Fibroblast of skin of back (primary cell): ENCODE measurements at regions not wholly inside any gene's neighbourhood (a gene's known extent, or its start where the extent isn't known, plus 50 kb on each side); places are given as distances from the start of the nearest gene placed in this dataset.
"Not testable (repeated sequence)": the region's sequence is repeated elsewhere in the genome, so short reads cannot be mapped to it uniquely, and the experiment has no call there.

Experiments used
- DNase-seq: peaks from one replicate; pipeline ENCODE4 v3.0.0-alpha.2; 2013

DNA sequence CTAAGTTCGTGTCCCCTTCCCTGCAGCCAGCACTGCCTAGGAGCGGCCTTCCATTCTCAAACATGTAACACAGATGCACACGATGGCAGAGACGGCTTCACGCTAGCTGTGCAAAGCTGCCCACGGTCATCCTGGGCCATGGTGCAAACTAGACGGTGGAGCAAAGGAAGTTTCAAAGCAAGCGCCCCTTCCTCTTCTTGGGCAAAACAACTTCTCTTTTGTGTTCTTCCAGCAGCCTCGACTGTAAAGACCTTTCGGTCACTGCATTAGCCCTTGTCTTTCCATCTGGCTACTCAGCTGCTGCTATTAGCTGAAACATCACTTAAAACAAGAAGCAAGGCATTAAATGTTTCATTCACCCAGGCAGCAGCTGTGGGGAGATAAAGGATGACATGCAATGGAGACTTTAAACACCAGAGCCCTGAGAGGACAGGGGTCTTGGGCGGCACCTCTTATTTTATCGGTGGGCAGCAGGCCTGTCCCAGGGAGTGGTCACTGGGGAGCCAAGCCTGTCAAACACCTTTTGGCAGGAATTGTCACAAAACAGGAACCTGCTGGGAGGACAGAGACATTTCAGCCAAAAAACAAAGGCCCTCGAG is 214.8 kb downstream of the KLF6 start:
- no peak for DNase-seq

- DNase-seq: no peak
Observed at GRCh38 chr10:3568983-3569382, 216.0 kb downstream of the KLF6 start.

- no peak for DNase-seq
Observed at GRCh38 chr10:3568392-3568791, 216.6 kb downstream of the KLF6 start.

DNA sequence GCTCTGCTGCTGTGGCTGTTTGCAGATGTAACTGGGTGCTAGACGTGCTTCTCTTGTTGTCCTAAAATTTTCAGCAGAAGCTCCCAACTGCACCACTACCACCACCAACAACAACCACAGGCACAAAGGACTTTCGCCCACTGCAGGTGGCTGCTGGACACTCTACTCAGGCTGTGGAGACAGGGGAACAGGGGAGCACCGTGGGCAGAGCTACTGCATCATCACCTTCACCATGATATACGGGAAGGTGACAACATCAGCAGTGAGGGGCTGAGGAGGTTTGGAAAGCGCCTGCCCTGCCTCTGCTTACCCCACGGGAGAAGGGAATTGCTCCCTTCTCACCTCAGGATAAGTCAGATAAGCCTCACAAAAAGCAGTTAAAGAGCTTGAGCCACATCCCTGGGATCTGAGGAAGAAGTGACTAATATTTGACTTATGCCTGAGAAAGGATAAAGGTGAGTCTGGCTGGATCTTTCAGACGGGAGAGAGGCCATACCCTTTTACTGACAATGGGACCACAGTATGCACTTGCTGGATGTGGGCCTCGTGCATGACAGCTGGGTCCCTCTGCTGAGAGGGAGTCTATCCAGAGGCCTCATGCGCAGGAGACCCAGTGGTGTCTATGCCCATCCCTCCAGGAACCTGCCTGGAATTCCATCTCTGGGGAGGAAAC is 217.6 kb downstream of the KLF6 start:
- DNase-seq: no peak

DNA sequence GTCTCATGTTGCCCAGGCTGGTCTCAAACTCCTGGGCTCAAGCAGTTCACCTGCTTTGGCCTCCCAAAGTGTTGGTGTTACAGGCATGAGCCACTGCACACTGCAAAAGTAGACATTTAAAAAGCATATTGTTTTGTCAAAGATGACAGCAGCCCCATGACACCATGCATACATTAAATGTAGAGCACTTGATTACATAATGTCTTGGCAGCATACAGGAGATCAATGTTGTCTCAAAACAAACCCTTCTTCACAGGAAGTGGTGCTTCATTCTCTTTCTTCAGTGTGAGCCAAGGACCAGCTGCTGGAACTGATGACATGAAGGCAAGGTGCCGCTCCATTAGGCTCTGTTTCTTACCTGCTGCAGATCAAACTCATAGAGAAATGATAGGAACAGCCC is 218.4 kb downstream of the KLF6 start:
- no peak for DNase-seq

- peak; percentile 27 for DNase-seq
Observed at GRCh38 chr10:3564346-3565002, 220.5 kb downstream of the KLF6 start.

- no peak for DNase-seq
Observed at GRCh38 chr10:3563298-3563697, 221.7 kb downstream of the KLF6 start.

GRCh38 chr10:3560628-3561027 is 224.4 kb downstream of the KLF6 start:
- DNase-seq: not testable (repeated sequence)

DNA sequence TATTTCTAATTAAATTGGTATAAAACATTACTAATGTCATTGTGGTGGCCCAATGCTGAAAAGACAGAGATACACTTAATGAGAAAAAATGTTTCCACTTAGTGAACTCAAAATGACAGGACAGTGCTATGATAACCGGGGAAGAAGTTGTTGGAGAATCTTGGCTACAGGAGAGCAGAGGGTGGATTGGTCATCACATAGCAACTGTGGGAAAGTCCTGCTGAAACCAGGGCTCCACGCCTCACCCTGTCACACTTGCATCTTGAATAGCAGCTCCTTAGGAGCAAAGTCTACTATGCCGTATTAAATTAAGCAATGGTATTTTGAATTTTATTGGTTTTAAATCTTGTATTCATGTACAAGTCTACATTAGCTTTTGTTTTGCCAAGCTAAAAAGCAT is 225.5 kb downstream of the KLF6 start:
- no peak for DNase-seq

DNA sequence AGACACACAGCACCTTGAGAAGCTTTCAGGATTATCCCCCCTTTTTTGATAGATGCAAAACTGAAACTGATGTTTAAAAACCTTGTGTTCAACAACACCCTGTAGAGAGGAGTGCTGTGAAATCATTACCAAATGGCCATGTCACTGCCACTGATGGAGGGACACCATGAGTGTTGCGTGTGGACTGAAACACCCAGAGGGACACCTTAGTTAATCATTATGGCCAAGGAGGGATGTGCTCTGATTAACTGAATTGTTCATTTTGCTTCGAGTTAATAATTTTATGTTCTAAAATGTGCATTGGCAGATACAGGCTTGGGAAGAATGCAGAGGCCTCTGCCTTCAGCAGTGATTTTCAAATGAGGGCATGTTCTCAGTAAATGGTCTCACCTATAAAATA is 226.0 kb downstream of the KLF6 start:
- DNase-seq: no peak

DNA sequence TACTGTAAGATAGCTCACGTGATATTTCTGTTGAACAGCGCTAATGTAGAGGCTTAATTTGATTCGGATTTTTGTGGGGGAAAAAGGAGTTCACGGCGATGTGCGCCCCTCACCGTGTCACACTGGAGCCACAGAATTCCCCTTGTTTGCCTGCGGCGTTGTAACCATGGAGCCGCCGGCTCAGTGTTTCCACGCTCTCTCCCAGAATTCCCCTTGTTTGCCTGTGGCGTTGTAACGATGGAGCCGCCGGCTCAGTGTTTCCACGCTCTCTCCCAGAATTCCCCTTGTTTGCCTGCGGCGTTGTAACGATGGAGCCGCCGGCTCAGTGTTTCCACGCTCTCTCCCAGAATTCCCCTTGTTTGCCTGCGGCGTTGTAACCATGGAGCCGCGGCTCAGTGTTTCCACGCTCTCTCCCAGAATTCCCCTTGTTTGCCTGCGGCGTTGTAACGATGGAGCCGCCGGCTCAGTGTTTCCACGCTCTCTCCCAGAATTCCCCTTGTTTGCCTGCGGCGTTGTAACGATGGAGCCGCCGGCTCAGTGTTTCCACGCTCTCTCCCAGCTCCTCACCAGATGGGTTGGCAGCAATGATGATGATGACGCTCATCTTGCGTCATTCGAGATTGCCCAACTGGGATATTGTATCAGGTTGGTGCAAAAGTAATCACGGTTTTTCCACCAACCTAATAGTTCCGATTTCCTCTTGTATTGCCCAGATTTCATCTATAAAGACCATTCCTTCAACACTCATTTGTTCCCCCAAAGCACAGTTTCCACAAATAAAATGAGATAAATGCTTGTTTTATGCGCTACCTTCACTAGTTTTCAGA is 228.6 kb downstream of the KLF6 start:
- not testable (repeated sequence) for DNase-seq

GRCh38 chr10:3554121-3554522 is 230.9 kb downstream of the KLF6 start:
- no peak for DNase-seq

DNA sequence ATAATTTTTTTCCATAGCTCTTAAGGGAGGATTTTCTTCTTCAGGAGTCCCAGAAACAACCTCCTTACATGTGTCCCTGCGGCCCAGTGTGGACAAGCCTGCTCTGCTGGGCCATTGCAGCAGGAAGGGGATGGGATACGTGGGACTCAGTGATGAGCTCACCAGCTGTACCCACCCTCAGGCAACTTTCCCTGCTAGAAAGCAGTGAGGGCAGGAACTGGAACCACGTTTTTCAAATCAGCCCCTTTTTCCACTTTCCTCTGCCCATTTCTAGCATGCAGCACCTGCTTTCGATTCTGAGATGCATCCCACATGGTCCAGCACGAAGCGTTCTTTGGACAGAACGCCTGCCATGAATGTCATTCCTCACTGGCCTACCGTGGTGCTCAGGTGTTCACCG is 232.7 kb downstream of the KLF6 start:
- no peak for DNase-seq

GRCh38 chr10:3551761-3552160 is 233.2 kb downstream of the KLF6 start:
- DNase-seq: no peak

GRCh38 chr10:3549118-3549517 is 235.9 kb downstream of the KLF6 start:
- no peak for DNase-seq

GRCh38 chr10:3548702-3549101 is 236.3 kb downstream of the KLF6 start:
- peak; percentile 39 for DNase-seq

DNA sequence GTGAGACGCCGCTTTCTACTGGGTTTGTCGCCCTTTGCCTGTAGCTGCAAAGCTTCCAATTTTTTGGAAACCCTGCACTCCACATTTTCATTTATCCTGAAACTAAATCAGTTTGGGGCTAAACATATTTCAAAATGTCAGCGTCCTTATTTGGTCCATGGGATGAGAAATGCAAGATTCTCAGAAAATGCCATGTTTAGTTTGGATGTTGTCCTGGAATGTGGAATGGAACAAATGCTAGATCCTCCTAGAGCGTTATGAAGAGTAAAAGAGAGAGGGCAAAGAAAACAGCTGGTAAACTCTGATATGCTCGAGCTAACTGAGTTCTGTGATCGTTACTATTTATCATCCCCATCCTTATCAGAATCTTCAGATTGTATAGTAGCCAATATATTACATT is 236.9 kb downstream of the KLF6 start:
- peak; percentile 71 for DNase-seq

DNA sequence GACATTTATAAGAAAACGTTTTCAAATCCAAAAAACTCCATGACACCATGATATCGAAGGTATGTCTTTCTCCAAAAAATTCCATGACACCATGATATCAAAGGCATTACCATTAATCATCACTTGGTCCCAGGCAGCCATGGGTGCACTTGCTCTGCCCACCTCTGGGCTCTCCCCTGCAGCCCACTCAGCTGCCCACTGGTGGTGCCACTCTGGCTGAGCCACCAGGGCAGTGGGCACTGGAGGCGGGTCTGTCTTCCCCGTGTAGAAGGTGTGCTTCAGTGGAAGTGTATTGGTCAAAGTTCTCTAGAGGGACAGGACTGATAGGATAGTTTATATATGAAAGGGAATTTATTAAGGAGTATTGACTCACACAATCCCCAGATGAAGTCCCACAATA is 240.4 kb downstream of the KLF6 start:
- DNase-seq: no peak

GRCh38 chr10:3542185-3542611 is 242.8 kb downstream of the KLF6 start:
- peak; percentile 92 for DNase-seq

GRCh38 chr10:3539696-3540383 is 245.2 kb downstream of the KLF6 start:
- no peak for DNase-seq

DNA sequence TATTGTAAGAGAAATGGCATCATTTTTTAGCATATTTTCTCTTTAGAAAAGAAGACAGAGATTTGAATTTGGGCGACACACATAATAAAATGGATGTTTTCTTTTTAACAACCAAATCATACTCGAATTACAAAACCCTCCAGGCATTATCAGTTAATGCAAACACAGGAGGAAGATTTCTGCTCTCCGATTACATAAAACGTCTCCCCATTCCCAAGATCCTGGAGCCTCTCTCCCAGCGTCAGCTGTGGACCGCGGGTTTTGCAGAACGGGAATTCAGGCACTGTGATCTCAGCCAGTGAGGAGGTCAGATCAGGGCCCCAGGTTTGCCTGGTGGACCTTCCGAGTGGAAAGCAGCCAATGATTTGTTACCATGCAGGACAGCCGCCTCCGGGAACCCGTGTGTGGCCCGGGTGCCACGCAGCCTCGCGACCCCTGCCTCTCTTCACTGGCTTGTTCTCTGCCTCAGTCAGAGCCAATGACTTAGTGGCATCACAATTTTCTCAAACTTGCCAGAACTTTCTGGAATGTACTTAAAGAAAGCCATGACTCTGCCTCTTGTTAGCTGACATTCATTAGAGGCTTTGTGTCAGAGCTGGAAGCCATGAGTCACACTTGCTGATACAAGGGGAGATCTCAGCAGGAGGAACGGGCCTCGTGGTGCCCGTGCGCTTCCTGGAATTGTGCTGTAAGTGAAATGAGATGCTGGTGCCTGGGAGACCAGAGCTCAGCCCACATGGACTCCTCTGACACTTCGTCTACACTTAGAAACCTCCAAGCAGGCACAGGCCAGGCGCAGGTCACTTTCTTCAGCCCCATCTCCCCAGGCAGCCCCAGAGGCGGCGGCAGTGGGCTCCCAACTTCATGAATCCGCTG is 246.1 kb downstream of the KLF6 start:
- DNase-seq: peak; percentile 98

DNA sequence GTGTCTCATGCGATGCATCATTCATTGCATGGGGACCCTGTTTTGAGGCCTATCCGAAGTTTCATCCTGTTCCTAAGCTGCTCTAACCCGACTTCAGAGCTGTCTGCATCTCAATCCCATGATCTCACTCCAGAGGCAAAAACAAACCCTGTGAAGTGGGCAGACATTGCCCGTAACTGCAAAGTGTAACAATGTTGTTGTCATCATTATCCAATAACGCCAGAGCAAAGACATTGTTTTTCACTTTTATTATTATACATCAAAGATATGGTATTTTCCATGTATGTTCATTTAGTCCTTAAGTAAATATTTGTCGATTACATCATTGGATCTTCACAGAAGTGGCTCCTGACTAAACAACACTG is 246.7 kb downstream of the KLF6 start:
- peak; percentile 37 for DNase-seq
